ENCODE measurements at regions not wholly inside any gene's neighbourhood (a gene's known extent, or its start where the extent isn't known, plus 50 kb on each side); places are given as distances from the start of the nearest gene placed in this dataset.

- TF ChIP-seq SAP30 (IDR thresholded peaks at IDR 0.05; ENCODE audit: insufficient read depth, insufficient replicate concordance, low read length) (no peak), TBP (IDR thresholded peaks at IDR 0.05; ENCODE audit: low read depth, low read length) (no peak), EGR1 (IDR thresholded peaks at IDR 0.05; ENCODE audit: borderline replicate concordance, low read depth, low read length) (no peak), RBBP5 (IDR thresholded peaks at IDR 0.05; ENCODE audit: borderline replicate concordance, low read depth, low read length) (no peak), JUN (IDR thresholded peaks at IDR 0.05; ENCODE audit: low read depth, low read length) (no peak)
Observed at GRCh38 chrY:20681935-20682334, 74.0 kb upstream of the RPS4Y2 start (continued).
